ENCODE measurements at regions not wholly inside any gene's neighbourhood (a gene's known extent, or its start where the extent isn't known, plus 50 kb on each side); places are given as distances from the start of the nearest gene placed in this dataset.
"Not testable (repeated sequence)": the region's sequence is repeated elsewhere in the genome, so short reads cannot be mapped to it uniquely, and the experiment has no call there.

DNA sequence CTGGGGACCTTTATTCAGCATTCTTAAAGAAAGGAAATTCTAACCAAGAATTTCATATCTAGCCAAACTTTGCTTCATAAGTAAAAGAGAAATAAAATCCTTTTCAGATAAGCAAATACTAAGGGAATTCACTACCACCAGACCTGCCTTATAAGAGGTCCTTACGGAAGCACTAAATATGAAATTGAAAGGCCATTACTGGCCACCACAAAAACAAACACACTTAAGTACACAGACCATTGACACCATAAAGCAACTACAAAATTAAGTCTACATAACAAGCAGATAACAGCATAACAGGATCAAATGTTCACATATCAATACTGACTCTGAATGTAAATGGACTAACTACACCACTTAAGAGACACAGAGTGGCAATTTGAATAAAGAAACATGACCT lies 361.4 kb upstream of the POU5F2 start:
- TF ChIP-seq, protein P1, sequence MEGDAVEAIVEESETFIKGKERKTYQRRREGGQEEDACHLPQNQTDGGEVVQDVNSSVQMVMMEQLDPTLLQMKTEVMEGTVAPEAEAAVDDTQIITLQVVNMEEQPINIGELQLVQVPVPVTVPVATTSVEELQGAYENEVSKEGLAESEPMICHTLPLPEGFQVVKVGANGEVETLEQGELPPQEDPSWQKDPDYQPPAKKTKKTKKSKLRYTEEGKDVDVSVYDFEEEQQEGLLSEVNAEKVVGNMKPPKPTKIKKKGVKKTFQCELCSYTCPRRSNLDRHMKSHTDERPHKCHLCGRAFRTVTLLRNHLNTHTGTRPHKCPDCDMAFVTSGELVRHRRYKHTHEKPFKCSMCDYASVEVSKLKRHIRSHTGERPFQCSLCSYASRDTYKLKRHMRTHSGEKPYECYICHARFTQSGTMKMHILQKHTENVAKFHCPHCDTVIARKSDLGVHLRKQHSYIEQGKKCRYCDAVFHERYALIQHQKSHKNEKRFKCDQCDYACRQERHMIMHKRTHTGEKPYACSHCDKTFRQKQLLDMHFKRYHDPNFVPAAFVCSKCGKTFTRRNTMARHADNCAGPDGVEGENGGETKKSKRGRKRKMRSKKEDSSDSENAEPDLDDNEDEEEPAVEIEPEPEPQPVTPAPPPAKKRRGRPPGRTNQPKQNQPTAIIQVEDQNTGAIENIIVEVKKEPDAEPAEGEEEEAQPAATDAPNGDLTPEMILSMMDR (IDR thresholded peaks at IDR 0.05; ENCODE audit: low read depth, low read length) = no peak
- no peak overlapping the region for H3K4me3 ChIP-seq (ENCODE audit: low read depth, low read length)

DNA sequence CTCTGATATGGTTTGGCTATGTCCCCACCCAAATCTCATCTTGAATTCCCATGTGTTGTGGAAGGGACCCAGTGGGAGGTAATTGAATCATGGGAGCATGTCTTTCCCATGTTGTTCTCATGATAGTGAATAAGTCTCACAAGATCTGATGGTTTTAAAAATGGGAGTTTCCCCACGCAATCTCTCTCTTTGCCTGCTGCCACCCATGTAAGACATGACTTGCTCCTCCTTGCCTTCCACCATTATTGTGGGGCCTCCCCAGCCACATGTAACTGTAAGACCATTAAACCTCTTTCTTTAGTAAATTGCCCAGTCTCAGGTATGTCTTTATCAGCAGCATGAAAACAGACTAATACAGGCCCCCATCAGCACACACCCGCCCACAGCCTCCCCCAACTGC lies 356.0 kb upstream of the POU5F2 start:
- H3K4me3 ChIP-seq (ENCODE audit: low read depth, low read length) = not testable (repeated sequence)

DNA sequence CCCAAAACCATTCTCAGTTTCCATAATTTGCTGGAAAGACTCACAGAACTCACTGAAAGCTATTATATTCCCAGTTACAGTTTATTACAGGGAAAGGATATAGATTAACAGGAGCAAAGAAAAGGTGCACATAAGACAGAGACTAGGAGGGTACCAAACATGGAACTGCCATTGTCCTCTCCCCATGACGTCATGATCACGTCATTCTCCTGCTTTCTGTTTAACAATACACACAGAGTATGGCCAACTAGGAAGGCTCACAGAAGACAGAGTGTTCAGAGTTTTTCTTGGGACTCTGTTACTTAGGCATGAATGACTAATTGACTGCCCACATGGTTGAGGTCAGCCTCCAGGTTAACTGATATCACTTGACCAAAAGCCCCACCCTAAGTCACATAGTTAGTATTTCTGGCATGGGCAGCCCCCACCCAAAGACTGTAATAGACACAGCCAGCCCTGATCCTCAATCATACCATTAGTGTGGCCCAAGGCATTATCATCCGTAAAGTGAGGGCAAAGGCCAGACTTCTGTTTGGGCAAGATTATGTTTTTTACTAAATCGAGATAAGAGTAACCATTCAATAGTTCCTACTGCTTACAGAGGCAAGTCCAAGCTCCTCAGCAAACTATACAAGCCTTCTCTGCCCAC lies 353.5 kb upstream of the POU5F2 start:
- H3K4me3 ChIP-seq (ENCODE audit: low read depth, low read length) = no peak overlapping the region
- TF ChIP-seq, protein P1 (IDR thresholded peaks at IDR 0.05; ENCODE audit: low read depth, low read length) = no peak

DNA sequence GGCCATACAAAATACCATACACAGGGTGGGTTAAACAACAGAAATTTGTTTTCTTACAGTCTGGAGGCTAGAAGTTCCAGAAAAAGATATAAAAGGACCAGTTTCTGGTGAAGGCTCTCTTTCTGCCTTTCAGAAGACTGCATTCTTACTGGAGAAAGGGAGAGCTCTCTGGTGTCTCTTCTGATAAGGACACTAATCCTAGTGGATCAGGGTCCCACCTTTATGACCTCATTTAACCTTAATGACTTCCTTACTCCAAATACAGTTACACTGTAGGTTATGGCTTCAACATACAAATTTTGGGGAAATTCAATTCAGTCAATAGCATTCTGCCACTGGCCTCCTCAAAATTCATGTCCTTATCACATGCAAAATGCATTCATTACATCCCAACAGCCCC lies 351.9 kb upstream of the POU5F2 start:
- TF ChIP-seq, protein P1 (IDR thresholded peaks at IDR 0.05; ENCODE audit: low read depth, low read length) = no peak
- no peak overlapping the region for H3K4me3 ChIP-seq (ENCODE audit: low read depth, low read length)

DNA sequence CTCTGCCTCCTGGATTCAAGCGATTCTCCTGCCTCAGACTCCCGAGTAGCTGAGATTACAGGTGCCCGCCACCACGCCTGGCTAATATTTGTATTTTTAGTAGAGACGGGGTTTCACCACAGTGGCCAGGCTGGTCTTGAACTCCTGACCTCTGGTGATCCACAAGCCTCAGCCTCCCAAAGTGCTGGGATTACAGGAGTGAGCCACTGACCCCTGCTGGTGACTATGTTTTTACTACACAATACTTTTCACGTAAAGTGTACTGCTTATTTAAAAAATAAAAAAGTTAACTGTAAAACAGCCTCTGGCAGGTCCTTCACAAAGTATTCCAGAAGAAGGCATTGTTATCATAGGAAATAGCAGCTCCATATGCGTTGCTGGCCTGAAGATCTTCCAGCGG lies 345.2 kb upstream of the POU5F2 start:
- H3K4me3 ChIP-seq (ENCODE audit: low read depth, low read length) = not testable (repeated sequence)

DNA sequence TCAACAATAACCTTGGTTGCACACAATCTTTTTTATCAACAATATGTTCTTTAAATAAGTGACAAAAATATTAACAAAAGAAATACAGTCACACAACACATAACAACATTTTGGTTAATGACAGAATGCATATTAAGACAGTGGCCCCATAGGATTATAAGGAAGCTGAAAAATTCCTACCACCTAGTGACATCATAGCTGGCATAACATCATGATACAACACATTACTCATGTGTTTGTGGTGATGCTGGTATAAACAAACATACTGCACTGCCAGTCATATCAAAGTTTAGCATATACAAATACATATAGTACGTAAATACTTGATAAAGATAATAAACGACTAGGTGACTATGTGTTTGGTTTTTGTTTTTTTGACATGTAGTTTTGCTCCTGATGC lies 344.8 kb upstream of the POU5F2 start:
- TF ChIP-seq, protein P1 (IDR thresholded peaks at IDR 0.05; ENCODE audit: low read depth, low read length) = no peak
- H3K4me3 ChIP-seq (ENCODE audit: low read depth, low read length) = no peak overlapping the region

DNA sequence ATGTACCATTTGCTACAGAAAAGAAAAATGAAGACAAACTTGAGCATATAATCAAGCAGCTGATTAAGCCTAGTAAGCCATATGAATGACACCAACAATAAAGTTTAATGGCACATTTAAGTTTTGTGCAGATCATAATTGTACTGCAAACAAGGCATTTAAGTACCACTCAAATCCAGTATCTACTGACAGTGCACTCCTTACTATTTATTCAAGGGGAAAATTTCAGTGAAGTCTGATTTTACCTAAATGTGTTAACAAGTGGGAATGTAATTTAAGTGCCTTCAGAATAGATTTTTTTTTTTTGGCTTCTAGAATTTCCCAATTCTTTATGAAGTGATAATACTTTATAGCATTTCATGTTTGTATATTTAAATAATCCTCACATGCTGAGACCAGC lies 341.0 kb upstream of the POU5F2 start:
- no peak overlapping the region for H3K4me3 ChIP-seq (ENCODE audit: low read depth, low read length)
- TF ChIP-seq, protein P1 (IDR thresholded peaks at IDR 0.05; ENCODE audit: low read depth, low read length) = no peak

DNA sequence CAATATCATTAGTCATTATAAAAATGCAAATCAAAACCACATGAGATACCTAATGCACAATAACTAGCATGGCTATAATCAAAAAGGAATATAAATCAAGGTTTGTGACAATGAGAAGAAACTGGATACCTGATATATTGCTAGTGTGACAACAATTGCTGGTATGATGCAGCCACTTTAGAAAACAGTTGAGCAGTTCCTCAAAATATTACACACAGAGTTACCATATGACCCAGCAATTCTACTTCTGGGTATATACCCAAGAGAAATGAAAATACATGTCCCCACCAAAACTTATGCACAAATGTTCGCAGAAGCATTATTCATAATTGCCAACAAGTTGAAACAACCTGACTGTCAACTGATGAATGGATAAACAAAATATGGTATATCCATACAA lies 339.7 kb upstream of the POU5F2 start:
- H3K4me3 ChIP-seq (ENCODE audit: low read depth, low read length) = no peak overlapping the region
- TF ChIP-seq, protein P1 (IDR thresholded peaks at IDR 0.05; ENCODE audit: low read depth, low read length) = no peak
